ENCODE measurements at regions not wholly inside any gene's neighbourhood (a gene's known extent, or its start where the extent isn't known, plus 50 kb on each side); places are given as distances from the start of the nearest gene placed in this dataset.

- no peak for DNase-seq (ENCODE audit: extremely low read depth, insufficient read length)
- no peaks in the 10 kb centered on the region for H3K36me3 ChIP-seq (ENCODE audit: control insufficient read depth, insufficient read depth, low read length)
- no peaks in the 10 kb centered on the region for H3K27me3 ChIP-seq (replicated peaks; ENCODE audit: control insufficient read depth, insufficient read depth, low read length)
- TF ChIP-seq CTCF (IDR thresholded peaks at IDR 0.05; ENCODE audit: insufficient read depth, low read length, poor library complexity, severe bottlenecking): no peak
- no peak overlapping the region for H3K4me3 ChIP-seq (replicated peaks; ENCODE audit: low read depth, low read length)
Measured at GRCh38 chrX:76076124-76076523, 96.7 kb upstream of the PBDC1 start.

- no peak for DNase-seq (ENCODE audit: extremely low read depth, insufficient read length)
- no peak for TF ChIP-seq CTCF (IDR thresholded peaks at IDR 0.05; ENCODE audit: insufficient read depth, low read length, poor library complexity, severe bottlenecking)
- Histone ChIP-seq H3K36me3 (ENCODE audit: control insufficient read depth, insufficient read depth, low read length) (no peaks in the 10 kb centered on the region), H3K4me3 (replicated peaks; ENCODE audit: low read depth, low read length) (no peak overlapping the region), H3K27me3 (replicated peaks; ENCODE audit: control insufficient read depth, insufficient read depth, low read length) (no peaks in the 10 kb centered on the region)
Measured at GRCh38 chrX:76109654-76110053, 63.2 kb upstream of the PBDC1 start.

All from GM06990 (cell line).